ENCODE measurements at regions not wholly inside any gene's neighbourhood (a gene's known extent, or its start where the extent isn't known, plus 50 kb on each side); places are given as distances from the start of the nearest gene placed in this dataset.

GRCh38 chr11:109791337-109791736 lies 301.9 kb upstream of the ZC3H12C start:
- TF ChIP-seq EZH2 (conservative IDR thresholded peaks at IDR 0.05; ENCODE audit: low read depth, low read length) (no peak), NFE2L2 (IDR thresholded peaks at IDR 0.05; ENCODE audit: low read length) (no peak), MXI1 (IDR thresholded peaks at IDR 0.05; ENCODE audit: borderline replicate concordance, low read depth, low read length) (no peak), DPF2 (CRISPR knock-in tag; IDR thresholded peaks at IDR 0.05; ENCODE audit: borderline replicate concordance, low read depth) (no peak), ZNF232 (CRISPR knock-in tag; IDR thresholded peaks at IDR 0.05; ENCODE audit: borderline replicate concordance) (no peak), ZNF30 (CRISPR knock-in tag; IDR thresholded peaks at IDR 0.05) (no peak), MEIS1 (CRISPR knock-in tag; IDR thresholded peaks at IDR 0.05; ENCODE audit: borderline replicate concordance) (no peak), SP1 (IDR thresholded peaks at IDR 0.05) (no peak), SP1 (CRISPR knock-in tag; IDR thresholded peaks at IDR 0.05) (no peak), SPEN (CRISPR knock-in tag; IDR thresholded peaks at IDR 0.05; ENCODE audit: low read depth) (no peak), CEBPB (IDR thresholded peaks at IDR 0.05; ENCODE audit: borderline replicate concordance, low read depth, low read length) (no peak)
- TF ChIP-seq, protein P1, sequence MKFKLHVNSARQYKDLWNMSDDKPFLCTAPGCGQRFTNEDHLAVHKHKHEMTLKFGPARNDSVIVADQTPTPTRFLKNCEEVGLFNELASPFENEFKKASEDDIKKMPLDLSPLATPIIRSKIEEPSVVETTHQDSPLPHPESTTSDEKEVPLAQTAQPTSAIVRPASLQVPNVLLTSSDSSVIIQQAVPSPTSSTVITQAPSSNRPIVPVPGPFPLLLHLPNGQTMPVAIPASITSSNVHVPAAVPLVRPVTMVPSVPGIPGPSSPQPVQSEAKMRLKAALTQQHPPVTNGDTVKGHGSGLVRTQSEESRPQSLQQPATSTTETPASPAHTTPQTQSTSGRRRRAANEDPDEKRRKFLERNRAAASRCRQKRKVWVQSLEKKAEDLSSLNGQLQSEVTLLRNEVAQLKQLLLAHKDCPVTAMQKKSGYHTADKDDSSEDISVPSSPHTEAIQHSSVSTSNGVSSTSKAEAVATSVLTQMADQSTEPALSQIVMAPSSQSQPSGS (CRISPR knock-in tag; IDR thresholded peaks at IDR 0.05): no peak
- TF ChIP-seq, protein P2, sequence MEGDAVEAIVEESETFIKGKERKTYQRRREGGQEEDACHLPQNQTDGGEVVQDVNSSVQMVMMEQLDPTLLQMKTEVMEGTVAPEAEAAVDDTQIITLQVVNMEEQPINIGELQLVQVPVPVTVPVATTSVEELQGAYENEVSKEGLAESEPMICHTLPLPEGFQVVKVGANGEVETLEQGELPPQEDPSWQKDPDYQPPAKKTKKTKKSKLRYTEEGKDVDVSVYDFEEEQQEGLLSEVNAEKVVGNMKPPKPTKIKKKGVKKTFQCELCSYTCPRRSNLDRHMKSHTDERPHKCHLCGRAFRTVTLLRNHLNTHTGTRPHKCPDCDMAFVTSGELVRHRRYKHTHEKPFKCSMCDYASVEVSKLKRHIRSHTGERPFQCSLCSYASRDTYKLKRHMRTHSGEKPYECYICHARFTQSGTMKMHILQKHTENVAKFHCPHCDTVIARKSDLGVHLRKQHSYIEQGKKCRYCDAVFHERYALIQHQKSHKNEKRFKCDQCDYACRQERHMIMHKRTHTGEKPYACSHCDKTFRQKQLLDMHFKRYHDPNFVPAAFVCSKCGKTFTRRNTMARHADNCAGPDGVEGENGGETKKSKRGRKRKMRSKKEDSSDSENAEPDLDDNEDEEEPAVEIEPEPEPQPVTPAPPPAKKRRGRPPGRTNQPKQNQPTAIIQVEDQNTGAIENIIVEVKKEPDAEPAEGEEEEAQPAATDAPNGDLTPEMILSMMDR (CRISPR knock-in tag; IDR thresholded peaks at IDR 0.05): no peak
- TF ChIP-seq, protein P3, sequence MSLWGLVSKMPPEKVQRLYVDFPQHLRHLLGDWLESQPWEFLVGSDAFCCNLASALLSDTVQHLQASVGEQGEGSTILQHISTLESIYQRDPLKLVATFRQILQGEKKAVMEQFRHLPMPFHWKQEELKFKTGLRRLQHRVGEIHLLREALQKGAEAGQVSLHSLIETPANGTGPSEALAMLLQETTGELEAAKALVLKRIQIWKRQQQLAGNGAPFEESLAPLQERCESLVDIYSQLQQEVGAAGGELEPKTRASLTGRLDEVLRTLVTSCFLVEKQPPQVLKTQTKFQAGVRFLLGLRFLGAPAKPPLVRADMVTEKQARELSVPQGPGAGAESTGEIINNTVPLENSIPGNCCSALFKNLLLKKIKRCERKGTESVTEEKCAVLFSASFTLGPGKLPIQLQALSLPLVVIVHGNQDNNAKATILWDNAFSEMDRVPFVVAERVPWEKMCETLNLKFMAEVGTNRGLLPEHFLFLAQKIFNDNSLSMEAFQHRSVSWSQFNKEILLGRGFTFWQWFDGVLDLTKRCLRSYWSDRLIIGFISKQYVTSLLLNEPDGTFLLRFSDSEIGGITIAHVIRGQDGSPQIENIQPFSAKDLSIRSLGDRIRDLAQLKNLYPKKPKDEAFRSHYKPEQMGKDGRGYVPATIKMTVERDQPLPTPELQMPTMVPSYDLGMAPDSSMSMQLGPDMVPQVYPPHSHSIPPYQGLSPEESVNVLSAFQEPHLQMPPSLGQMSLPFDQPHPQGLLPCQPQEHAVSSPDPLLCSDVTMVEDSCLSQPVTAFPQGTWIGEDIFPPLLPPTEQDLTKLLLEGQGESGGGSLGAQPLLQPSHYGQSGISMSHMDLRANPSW (CRISPR knock-in tag; IDR thresholded peaks at IDR 0.05; ENCODE audit: borderline replicate concordance): no peak

Data from HepG2 (cell line).